ENCODE measurements at regions not wholly inside any gene's neighbourhood (a gene's known extent, or its start where the extent isn't known, plus 50 kb on each side); places are given as distances from the start of the nearest gene placed in this dataset.

- no peak overlapping the region for H3K27ac ChIP-seq (ENCODE audit: low read length)
- H3K9me2 ChIP-seq (replicated peaks; ENCODE audit: insufficient read depth, low read length) = no peaks in the 10 kb centered on the region
- no peak overlapping the region for H2AFZ ChIP-seq (ENCODE audit: low read length)
- H4K20me1 ChIP-seq (ENCODE audit: insufficient read depth, low read depth, low read length) = no peaks in the 10 kb centered on the region
- no peaks in the 10 kb centered on the region for H3K36me3 ChIP-seq (ENCODE audit: insufficient read depth, low read length)
- no peaks in the 10 kb centered on the region for H3K9me3 ChIP-seq (ENCODE audit: low read length)
- H3K4me1 ChIP-seq (ENCODE audit: low read length) = no peaks in the 10 kb centered on the region
- no peak overlapping the region for H3K4me3 ChIP-seq (ENCODE audit: low read length)
- no peak overlapping the region for H3K4me2 ChIP-seq (ENCODE audit: low read depth, low read length, poor library complexity, severe bottlenecking)
- no peak for DNase-seq
- H3K79me2 ChIP-seq (ENCODE audit: low read length) = no peaks in the 10 kb centered on the region
- no peak overlapping the region for H3K9ac ChIP-seq (ENCODE audit: low read length)
- H3K27me3 ChIP-seq (ENCODE audit: low read length) = no peaks in the 10 kb centered on the region
These were observed 295.7 kb downstream of the FZD1 start for GRCh38 chr7:91559947-91560346.

GRCh38 chr7:91564101-91564500, 299.9 kb downstream of the FZD1 start:
- no peak overlapping the region for H3K4me2 ChIP-seq (ENCODE audit: low read depth, low read length, poor library complexity, severe bottlenecking)
- no peak for DNase-seq

GRCh38 chr7:91564541-91564940, 300.3 kb downstream of the FZD1 start:
- no peak overlapping the region for H3K4me3 ChIP-seq (ENCODE audit: low read length)

More at GRCh38 chr7:91564101-91564500, 299.9 kb downstream of the FZD1 start:
- no peaks in the 10 kb centered on the region for H3K27me3 ChIP-seq (ENCODE audit: low read length)
- no peaks in the 10 kb centered on the region for H3K4me1 ChIP-seq (ENCODE audit: low read length)
- no peak overlapping the region for H3K27ac ChIP-seq (ENCODE audit: low read length)
- H3K9ac ChIP-seq (ENCODE audit: low read length) = no peak overlapping the region
- H2AFZ ChIP-seq (ENCODE audit: low read length) = no peak overlapping the region
- no peaks in the 10 kb centered on the region for H3K9me3 ChIP-seq (ENCODE audit: low read length)
- no peaks in the 10 kb centered on the region for H3K9me2 ChIP-seq (replicated peaks; ENCODE audit: insufficient read depth, low read length)
- H3K36me3 ChIP-seq (ENCODE audit: insufficient read depth, low read length) = no peaks in the 10 kb centered on the region
- H3K79me2 ChIP-seq (ENCODE audit: low read length) = no peaks in the 10 kb centered on the region
- H3K4me3 ChIP-seq (ENCODE audit: low read length) = no peak overlapping the region
- no peaks in the 10 kb centered on the region for H4K20me1 ChIP-seq (ENCODE audit: insufficient read depth, low read depth, low read length)

GRCh38 chr7:91565499-91566401, 301.5 kb downstream of the FZD1 start:
- Histone ChIP-seq H2AFZ (ENCODE audit: low read length) (no peak overlapping the region), H3K36me3 (ENCODE audit: insufficient read depth, low read length) (no peaks in the 10 kb centered on the region), H3K9me3 (ENCODE audit: low read length) (no peaks in the 10 kb centered on the region), H3K4me1 (ENCODE audit: low read length) (no peaks in the 10 kb centered on the region), H4K20me1 (ENCODE audit: insufficient read depth, low read depth, low read length) (no peaks in the 10 kb centered on the region), H3K4me2 (ENCODE audit: low read depth, low read length, poor library complexity, severe bottlenecking) (no peak overlapping the region), H3K27me3 (ENCODE audit: low read length) (no peaks in the 10 kb centered on the region), H3K27ac (ENCODE audit: low read length) (no peak overlapping the region), H3K4me3 (ENCODE audit: low read length) (no peak overlapping the region), H3K79me2 (ENCODE audit: low read length) (no peaks in the 10 kb centered on the region), H3K9me2 (replicated peaks; ENCODE audit: insufficient read depth, low read length) (no peaks in the 10 kb centered on the region), H3K9ac (ENCODE audit: low read length) (no peak overlapping the region)
- no peak for DNase-seq

More at GRCh38 chr7:91564541-91564940, 300.3 kb downstream of the FZD1 start:
- H3K4me1 ChIP-seq (ENCODE audit: low read length) = no peaks in the 10 kb centered on the region
- no peak for DNase-seq
- no peak overlapping the region for H2AFZ ChIP-seq (ENCODE audit: low read length)
- no peak overlapping the region for H3K9ac ChIP-seq (ENCODE audit: low read length)
- no peaks in the 10 kb centered on the region for H4K20me1 ChIP-seq (ENCODE audit: insufficient read depth, low read depth, low read length)
- no peaks in the 10 kb centered on the region for H3K79me2 ChIP-seq (ENCODE audit: low read length)
- no peak overlapping the region for H3K27ac ChIP-seq (ENCODE audit: low read length)
- H3K9me3 ChIP-seq (ENCODE audit: low read length) = no peaks in the 10 kb centered on the region
- no peaks in the 10 kb centered on the region for H3K36me3 ChIP-seq (ENCODE audit: insufficient read depth, low read length)
- H3K4me2 ChIP-seq (ENCODE audit: low read depth, low read length, poor library complexity, severe bottlenecking) = no peak overlapping the region
- no peaks in the 10 kb centered on the region for H3K27me3 ChIP-seq (ENCODE audit: low read length)
- no peaks in the 10 kb centered on the region for H3K9me2 ChIP-seq (replicated peaks; ENCODE audit: insufficient read depth, low read length)

GRCh38 chr7:91566402-91566732, 302.1 kb downstream of the FZD1 start:
- H3K9ac ChIP-seq (ENCODE audit: low read length) = no peak overlapping the region
- no peaks in the 10 kb centered on the region for H4K20me1 ChIP-seq (ENCODE audit: insufficient read depth, low read depth, low read length)
- H3K4me1 ChIP-seq (ENCODE audit: low read length) = no peaks in the 10 kb centered on the region
- H3K4me2 ChIP-seq (ENCODE audit: low read depth, low read length, poor library complexity, severe bottlenecking) = no peak overlapping the region
- no peaks in the 10 kb centered on the region for H3K36me3 ChIP-seq (ENCODE audit: insufficient read depth, low read length)
- H3K4me3 ChIP-seq (ENCODE audit: low read length) = no peak overlapping the region
- no peaks in the 10 kb centered on the region for H3K79me2 ChIP-seq (ENCODE audit: low read length)
- no peak overlapping the region for H2AFZ ChIP-seq (ENCODE audit: low read length)
- no peak for DNase-seq
- no peaks in the 10 kb centered on the region for H3K9me2 ChIP-seq (replicated peaks; ENCODE audit: insufficient read depth, low read length)
- H3K27me3 ChIP-seq (ENCODE audit: low read length) = no peaks in the 10 kb centered on the region
- H3K9me3 ChIP-seq (ENCODE audit: low read length) = no peaks in the 10 kb centered on the region
- H3K27ac ChIP-seq (ENCODE audit: low read length) = no peak overlapping the region

GRCh38 chr7:91567081-91568012, 303.1 kb downstream of the FZD1 start:
- H3K36me3 ChIP-seq (ENCODE audit: insufficient read depth, low read length) = no peaks in the 10 kb centered on the region
- H3K4me1 ChIP-seq (ENCODE audit: low read length) = no peaks in the 10 kb centered on the region
- no peaks in the 10 kb centered on the region for H3K9me2 ChIP-seq (replicated peaks; ENCODE audit: insufficient read depth, low read length)
- no peak overlapping the region for H2AFZ ChIP-seq (ENCODE audit: low read length)
- no peaks in the 10 kb centered on the region for H3K27me3 ChIP-seq (ENCODE audit: low read length)
- no peaks in the 10 kb centered on the region for H3K9me3 ChIP-seq (ENCODE audit: low read length)
- H3K27ac ChIP-seq (ENCODE audit: low read length) = no peak overlapping the region
- no peak overlapping the region for H3K4me2 ChIP-seq (ENCODE audit: low read depth, low read length, poor library complexity, severe bottlenecking)
- no peaks in the 10 kb centered on the region for H4K20me1 ChIP-seq (ENCODE audit: insufficient read depth, low read depth, low read length)
- H3K4me3 ChIP-seq (ENCODE audit: low read length) = no peak overlapping the region
- no peaks in the 10 kb centered on the region for H3K79me2 ChIP-seq (ENCODE audit: low read length)
- DNase-seq = no peak
- H3K9ac ChIP-seq (ENCODE audit: low read length) = no peak overlapping the region

GRCh38 chr7:91568138-91568537, 303.9 kb downstream of the FZD1 start:
- H4K20me1 ChIP-seq (ENCODE audit: insufficient read depth, low read depth, low read length) = no peaks in the 10 kb centered on the region
- H2AFZ ChIP-seq (ENCODE audit: low read length) = no peak overlapping the region
- no peak overlapping the region for H3K27ac ChIP-seq (ENCODE audit: low read length)
- no peaks in the 10 kb centered on the region for H3K36me3 ChIP-seq (ENCODE audit: insufficient read depth, low read length)
- H3K4me2 ChIP-seq (ENCODE audit: low read depth, low read length, poor library complexity, severe bottlenecking) = no peak overlapping the region
- H3K9me3 ChIP-seq (ENCODE audit: low read length) = no peaks in the 10 kb centered on the region
- H3K9me2 ChIP-seq (replicated peaks; ENCODE audit: insufficient read depth, low read length) = no peaks in the 10 kb centered on the region
- no peaks in the 10 kb centered on the region for H3K4me1 ChIP-seq (ENCODE audit: low read length)
- H3K79me2 ChIP-seq (ENCODE audit: low read length) = no peaks in the 10 kb centered on the region
- H3K9ac ChIP-seq (ENCODE audit: low read length) = no peak overlapping the region
- H3K4me3 ChIP-seq (ENCODE audit: low read length) = no peak overlapping the region
- DNase-seq = no peak
- H3K27me3 ChIP-seq (ENCODE audit: low read length) = no peaks in the 10 kb centered on the region

GRCh38 chr7:91569728-91570457, 305.7 kb downstream of the FZD1 start:
- no peak for DNase-seq
- no peak overlapping the region for H3K9ac ChIP-seq (ENCODE audit: low read length)
- H3K4me1 ChIP-seq (ENCODE audit: low read length) = no peaks in the 10 kb centered on the region
- no peak overlapping the region for H2AFZ ChIP-seq (ENCODE audit: low read length)
- no peaks in the 10 kb centered on the region for H3K36me3 ChIP-seq (ENCODE audit: insufficient read depth, low read length)
- H3K9me2 ChIP-seq (replicated peaks; ENCODE audit: insufficient read depth, low read length) = no peaks in the 10 kb centered on the region
- H3K4me3 ChIP-seq (ENCODE audit: low read length) = no peak overlapping the region
- no peaks in the 10 kb centered on the region for H3K9me3 ChIP-seq (ENCODE audit: low read length)
- H3K27me3 ChIP-seq (ENCODE audit: low read length) = no peaks in the 10 kb centered on the region
- H3K79me2 ChIP-seq (ENCODE audit: low read length) = no peaks in the 10 kb centered on the region
- H3K4me2 ChIP-seq (ENCODE audit: low read depth, low read length, poor library complexity, severe bottlenecking) = no peak overlapping the region
- H4K20me1 ChIP-seq (ENCODE audit: insufficient read depth, low read depth, low read length) = no peaks in the 10 kb centered on the region
- no peak overlapping the region for H3K27ac ChIP-seq (ENCODE audit: low read length)
